Upper lobe of left lung (tissue), 4 donors: ENCODE measurements at regions not wholly inside any gene's neighbourhood (a gene's known extent, or its start where the extent isn't known, plus 50 kb on each side); places are given as distances from the start of the nearest gene placed in this dataset.

ENCODE experiments used
- EP300 ChIP-seq, 4 donors: sonication (generic); formaldehyde crosslinking; IDR thresholded peaks; one replicate each; pipeline ENCODE4 v1.5.1; 2017; ENCODE audit warnings: antibody characterized with exemption in 4 of 4, control low read depth in 2 of 4
- POLR2A ChIP-seq, 4 donors: fragments of 450-650 bp; IDR thresholded peaks; one replicate each; pipeline ENCODE4 v1.5.1; 2016 to 2017; ENCODE audit warnings: antibody characterized with exemption in 4 of 4, mild to moderate bottlenecking in 2 of 4
- POLR2AphosphoS5 ChIP-seq, 2 donors: sonication (generic); formaldehyde crosslinking; IDR thresholded peaks; one replicate each; pipeline ENCODE4 v1.5.1; 2017; ENCODE audit warnings: antibody characterized with exemption in 2 of 2
- TF ChIP-seq, protein P1 (sequence below), 6 experiments: fragments of 450-650 bp in 4 of 6; fragments of 200-600 bp in 2 of 6; sonication (generic) in 2 of 6; IDR thresholded peaks; one replicate each; pipeline ENCODE4 v1.5.1; 2016 to 2019; ENCODE audit warnings: antibody characterized with exemption in 6 of 6

DNA sequence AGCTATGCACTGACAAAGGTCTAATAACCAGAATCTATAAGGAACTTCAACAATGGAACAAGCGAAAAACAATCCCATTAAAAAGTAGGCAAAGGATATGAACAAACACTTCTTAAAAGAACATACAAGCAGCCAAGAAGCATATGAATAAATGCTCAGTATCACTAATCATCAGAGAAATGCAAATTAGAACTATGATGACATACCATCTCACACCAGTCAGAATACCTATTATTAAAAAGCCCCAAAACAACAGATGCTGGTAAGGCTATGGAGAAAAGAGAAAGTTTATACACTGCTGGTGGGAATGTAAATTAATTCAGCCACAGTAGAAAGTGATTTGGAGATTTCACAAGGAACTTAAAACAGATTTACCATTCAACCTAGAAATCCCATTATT lies 211.8 kb downstream of the EDN1 start:
- TF ChIP-seq POLR2AphosphoS5 (IDR thresholded peaks at IDR 0.05) = no peak
- TF ChIP-seq, protein P1, sequence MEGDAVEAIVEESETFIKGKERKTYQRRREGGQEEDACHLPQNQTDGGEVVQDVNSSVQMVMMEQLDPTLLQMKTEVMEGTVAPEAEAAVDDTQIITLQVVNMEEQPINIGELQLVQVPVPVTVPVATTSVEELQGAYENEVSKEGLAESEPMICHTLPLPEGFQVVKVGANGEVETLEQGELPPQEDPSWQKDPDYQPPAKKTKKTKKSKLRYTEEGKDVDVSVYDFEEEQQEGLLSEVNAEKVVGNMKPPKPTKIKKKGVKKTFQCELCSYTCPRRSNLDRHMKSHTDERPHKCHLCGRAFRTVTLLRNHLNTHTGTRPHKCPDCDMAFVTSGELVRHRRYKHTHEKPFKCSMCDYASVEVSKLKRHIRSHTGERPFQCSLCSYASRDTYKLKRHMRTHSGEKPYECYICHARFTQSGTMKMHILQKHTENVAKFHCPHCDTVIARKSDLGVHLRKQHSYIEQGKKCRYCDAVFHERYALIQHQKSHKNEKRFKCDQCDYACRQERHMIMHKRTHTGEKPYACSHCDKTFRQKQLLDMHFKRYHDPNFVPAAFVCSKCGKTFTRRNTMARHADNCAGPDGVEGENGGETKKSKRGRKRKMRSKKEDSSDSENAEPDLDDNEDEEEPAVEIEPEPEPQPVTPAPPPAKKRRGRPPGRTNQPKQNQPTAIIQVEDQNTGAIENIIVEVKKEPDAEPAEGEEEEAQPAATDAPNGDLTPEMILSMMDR (IDR thresholded peaks at IDR 0.05) = no peak
- no peak for TF ChIP-seq POLR2A (IDR thresholded peaks at IDR 0.05)
- no peak for TF ChIP-seq EP300 (IDR thresholded peaks at IDR 0.05)
